Transverse colon (tissue), 3 donors: ENCODE measurements at regions not wholly inside any gene's neighbourhood (a gene's known extent, or its start where the extent isn't known, plus 50 kb on each side); places are given as distances from the start of the nearest gene placed in this dataset.

ENCODE experiments used
- CTCF ChIP-seq, 5 experiments: fragments of 200-600 bp in 3 of 5; fragments of 450-650 bp in 2 of 5; sonication (generic) in 3 of 5; IDR thresholded peaks; 1 replicate in 2 of 5; 2 replicates in 3 of 5; pipeline ENCODE4 v1.5.1; 2016 to 2017; ENCODE audit warnings: antibody characterized with exemption in 5 of 5, inconsistent platforms in 3 of 5, mild to moderate bottlenecking in 2 of 5, moderate library complexity in 1 of 5
- POLR2A ChIP-seq: fragments of 450-650 bp; IDR thresholded peaks from one replicate; pipeline ENCODE4 v1.6.1; 2016; ENCODE audit warnings: antibody characterized with exemption, mild to moderate bottlenecking, moderate library complexity

GRCh38 chr1:157249326-157249725 is 111.1 kb upstream of the ETV3 start:
- TF ChIP-seq CTCF (IDR thresholded peaks at IDR 0.05) (no peak), POLR2A (no peak)
